ENCODE measurements at regions not wholly inside any gene's neighbourhood (a gene's known extent, or its start where the extent isn't known, plus 50 kb on each side); places are given as distances from the start of the nearest gene placed in this dataset.

- no peaks in the 10 kb centered on the region for H3K9me2 ChIP-seq (ENCODE audit: insufficient read depth)
- no TSS peak for BruUV-seq (replicated peaks)
- H2AFZ ChIP-seq (ENCODE audit: low read depth, low read length, poor library complexity, severe bottlenecking) = no peak overlapping the region
- no peaks in the 10 kb centered on the region for H3K4me1 ChIP-seq (ENCODE audit: control insufficient read depth in 1 of 2, insufficient read depth in 2 of 2, low read length in 2 of 2)
- H4K20me1 ChIP-seq (ENCODE audit: insufficient read depth) = no peaks in the 10 kb centered on the region
- H3K79me2 ChIP-seq (ENCODE audit: insufficient read depth, low read length) = no peaks in the 10 kb centered on the region
- H3K27ac ChIP-seq (ENCODE audit: low read depth, low read length) = no peak overlapping the region
- H3K4me2 ChIP-seq (ENCODE audit: low read length) = no peak overlapping the region
- ChIA-PET CTCF (no interaction called here), POLR2A (no interaction called here), RAD21 (ENCODE audit: low non-redundant PET in 1 of 2, low total read pairs in 2 of 2, uncharacterized antibody in 2 of 2, unreplicated experiment in 2 of 2) (no interaction called here)
- no peaks in the 10 kb centered on the region for H3K36me3 ChIP-seq (ENCODE audit: control insufficient read depth in 1 of 2, insufficient read depth in 2 of 2, low read length in 2 of 2)
- no peak overlapping the region for H3K4me3 ChIP-seq (replicated peaks in 1 of 2; ENCODE audit: low read depth in 1 of 2, low read length in 2 of 2)
- H3K9me3 ChIP-seq (ENCODE audit: control insufficient read depth in 1 of 2, insufficient read depth in 1 of 2, low read depth in 1 of 2, low read length in 2 of 2) = peaks cover 0 to 6% of the 10 kb centered on the region in 2 experiments; a peak in 1 of 4 replicates
- ATAC-seq (no peak), DNase-seq (ENCODE audit: low read depth, low spot score) (no peak)
- H3K27me3 ChIP-seq (ENCODE audit: insufficient read depth, low read length) = no peaks in the 10 kb centered on the region
- TF ChIP-seq MAX (IDR thresholded peaks at IDR 0.05) (no peak), CEBPB (IDR thresholded peaks at IDR 0.05; ENCODE audit: low read depth) (no peak), POLR2AphosphoS5 (IDR thresholded peaks at IDR 0.05; ENCODE audit: low read depth, low read length) (no peak), JUND (IDR thresholded peaks at IDR 0.05) (no peak), EGR1 (IDR thresholded peaks at IDR 0.05; ENCODE audit: low read depth) (no peak), YY1 (IDR thresholded peaks at IDR 0.05; ENCODE audit: extremely low read depth, insufficient replicate concordance, low read depth, low read length) (no peak), ATF3 (IDR thresholded peaks at IDR 0.05) (no peak), ZBTB33 (IDR thresholded peaks at IDR 0.05; ENCODE audit: extremely low read depth, insufficient replicate concordance, low read length) (no peak), CBX3 (IDR thresholded peaks at IDR 0.05; ENCODE audit: low read depth) (no peak), EZH2 (IDR thresholded peaks at IDR 0.05) (no peak), FOSL1 (IDR thresholded peaks at IDR 0.05; ENCODE audit: low read depth) (no peak), ZNF274 (IDR thresholded peaks at IDR 0.05; ENCODE audit: low read depth, low read length) (no peak), TCF7L2 (IDR thresholded peaks at IDR 0.05; ENCODE audit: borderline replicate concordance, extremely low read depth, insufficient read depth, insufficient read length) (no peak), SIN3A (IDR thresholded peaks at IDR 0.05; ENCODE audit: low read depth) (no peak), REST (IDR thresholded peaks at IDR 0.05; ENCODE audit: low read depth) (no peak), CTCF (IDR thresholded peaks at IDR 0.05 in 2 of 3, conservative IDR thresholded peaks at IDR 0.05 in 1 of 3; ENCODE audit: borderline replicate concordance in 1 of 3, insufficient read depth in 1 of 3, low read depth in 2 of 3, low read length in 2 of 3) (no peak), ELF1 (IDR thresholded peaks at IDR 0.05; ENCODE audit: borderline replicate concordance, low read depth) (no peak), SP1 (IDR thresholded peaks at IDR 0.05; ENCODE audit: low read depth) (no peak), POLR2A (IDR thresholded peaks at IDR 0.05; ENCODE audit: borderline replicate concordance, extremely low read depth, insufficient read depth, insufficient read length) (no peak)
- no peak overlapping the region for H3K9ac ChIP-seq (ENCODE audit: low read length)
- intact Hi-C loops (cut with micrococcal nuclease) = no loop called here
Measured at GRCh38 chr16:8262299-8262698, 328.0 kb downstream of the TMEM114 start.

All from HCT116 (cell line).